ENCODE measurements at regions not wholly inside any gene's neighbourhood (a gene's known extent, or its start where the extent isn't known, plus 50 kb on each side); places are given as distances from the start of the nearest gene placed in this dataset.

DNA sequence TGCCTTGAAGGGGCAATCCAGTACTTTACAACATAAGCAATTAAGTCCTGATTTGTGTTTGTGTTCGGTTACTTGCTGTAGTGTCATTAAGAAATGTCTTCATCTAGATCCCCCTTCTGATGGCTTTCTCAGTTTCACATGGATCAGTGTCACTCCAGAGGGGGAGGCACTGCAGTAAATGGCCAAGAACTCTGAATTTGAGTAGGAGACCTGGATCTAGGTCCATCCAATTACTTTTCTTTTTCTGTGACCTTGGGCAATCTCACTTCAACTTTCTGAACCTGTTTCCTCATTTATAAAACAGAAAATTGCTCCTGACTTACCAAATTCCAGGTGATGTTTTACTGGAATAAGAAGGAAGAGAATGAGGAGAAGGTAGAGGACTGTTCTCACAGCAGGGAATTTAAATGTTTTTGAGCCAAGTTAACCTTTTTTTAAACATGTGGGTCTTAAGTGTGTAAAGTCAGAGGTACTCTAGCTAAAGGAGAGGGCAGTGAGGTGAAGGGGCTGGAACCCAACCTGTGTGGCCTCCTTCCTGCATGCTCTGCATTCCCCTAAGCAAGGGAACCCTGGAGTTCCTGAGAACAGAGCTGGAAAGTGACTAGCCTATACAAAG is 285.5 kb downstream of the HACE1 start:
- no peak for TF ChIP-seq CTCF (conservative IDR thresholded peaks at IDR 0.05 in 1 of 2, IDR thresholded peaks at IDR 0.05 in 1 of 2; ENCODE audit: extremely low read depth in 1 of 2, insufficient read depth in 1 of 2, low read depth in 1 of 2, low read length in 2 of 2)
- no peak for TF ChIP-seq EZH2 (IDR thresholded peaks at IDR 0.05; ENCODE audit: borderline replicate concordance, low read length)
